DOHH2 (cell line): ENCODE measurements at regions not wholly inside any gene's neighbourhood (a gene's known extent, or its start where the extent isn't known, plus 50 kb on each side); places are given as distances from the start of the nearest gene placed in this dataset.

Experiments
- EZH2phosphoT487 ChIP-seq: fragments of 200-600 bp; sonication (generic); IDR thresholded peaks from 2 replicates; pipeline ENCODE4 v1.6.1; 2017; ENCODE audit warnings: borderline replicate concordance, mild to moderate bottlenecking, antibody characterized with exemption, low read length, moderate library complexity, mixed read lengths
- TF ChIP-seq, protein P1 (sequence below): fragments of 200-600 bp; sonication (generic); IDR thresholded peaks from one replicate; pipeline ENCODE4 v1.5.1; 2014; ENCODE audit warnings: antibody characterized with exemption, mild to moderate bottlenecking, low read depth, low read length; ENCODE audit not compliant: poor library complexity, severe bottlenecking

GRCh38 chr4:171590716-171591115 is 222.5 kb upstream of the GALNTL6 start:
- TF ChIP-seq EZH2phosphoT487 = no peak
- TF ChIP-seq, protein P1, sequence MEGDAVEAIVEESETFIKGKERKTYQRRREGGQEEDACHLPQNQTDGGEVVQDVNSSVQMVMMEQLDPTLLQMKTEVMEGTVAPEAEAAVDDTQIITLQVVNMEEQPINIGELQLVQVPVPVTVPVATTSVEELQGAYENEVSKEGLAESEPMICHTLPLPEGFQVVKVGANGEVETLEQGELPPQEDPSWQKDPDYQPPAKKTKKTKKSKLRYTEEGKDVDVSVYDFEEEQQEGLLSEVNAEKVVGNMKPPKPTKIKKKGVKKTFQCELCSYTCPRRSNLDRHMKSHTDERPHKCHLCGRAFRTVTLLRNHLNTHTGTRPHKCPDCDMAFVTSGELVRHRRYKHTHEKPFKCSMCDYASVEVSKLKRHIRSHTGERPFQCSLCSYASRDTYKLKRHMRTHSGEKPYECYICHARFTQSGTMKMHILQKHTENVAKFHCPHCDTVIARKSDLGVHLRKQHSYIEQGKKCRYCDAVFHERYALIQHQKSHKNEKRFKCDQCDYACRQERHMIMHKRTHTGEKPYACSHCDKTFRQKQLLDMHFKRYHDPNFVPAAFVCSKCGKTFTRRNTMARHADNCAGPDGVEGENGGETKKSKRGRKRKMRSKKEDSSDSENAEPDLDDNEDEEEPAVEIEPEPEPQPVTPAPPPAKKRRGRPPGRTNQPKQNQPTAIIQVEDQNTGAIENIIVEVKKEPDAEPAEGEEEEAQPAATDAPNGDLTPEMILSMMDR = no peak
